C1 segment of cervical spinal cord (tissue), 14 donors: ENCODE measurements at regions not wholly inside any gene's neighbourhood (a gene's known extent, or its start where the extent isn't known, plus 50 kb on each side); places are given as distances from the start of the nearest gene placed in this dataset.

ENCODE experiments used
- DNase-seq, 14 donors: peaks; one replicate each; lab custom pipeline; 2025; lab: John Stamatoyannopoulos, UW

GRCh38 chr4:24169956-24170355 lies 280.1 kb upstream of the PPARGC1A start:
- DNase-seq = peak in 1 of 14 donors; percentile 43

GRCh38 chr4:24168658-24169057 lies 278.8 kb upstream of the PPARGC1A start:
- no peak for DNase-seq

- no peak for DNase-seq
Measured at GRCh38 chr4:24166501-24166900, 276.7 kb upstream of the PPARGC1A start.

GRCh38 chr4:24164797-24165196 lies 274.9 kb upstream of the PPARGC1A start:
- DNase-seq = no peak

GRCh38 chr4:24164054-24164693 lies 274.3 kb upstream of the PPARGC1A start:
- DNase-seq = no peak

GRCh38 chr4:24163314-24163713 lies 273.5 kb upstream of the PPARGC1A start:
- DNase-seq = no peak

- DNase-seq = no peak
Measured at GRCh38 chr4:24160358-24160757, 270.5 kb upstream of the PPARGC1A start.

- DNase-seq = no peak
Measured at GRCh38 chr4:24158031-24158430, 268.2 kb upstream of the PPARGC1A start.

GRCh38 chr4:24150034-24150433 lies 260.2 kb upstream of the PPARGC1A start:
- DNase-seq = no peak

- no peak for DNase-seq
Measured at GRCh38 chr4:24146127-24146526, 256.3 kb upstream of the PPARGC1A start.

- DNase-seq = no peak
Measured at GRCh38 chr4:24145591-24145990, 255.7 kb upstream of the PPARGC1A start.

- peak in 1 of 14 donors; percentile 8 for DNase-seq
Measured at GRCh38 chr4:24144381-24144780, 254.5 kb upstream of the PPARGC1A start.

- DNase-seq = peak in 2 of 14 donors; percentile 1 to 26
Measured at GRCh38 chr4:24143741-24144140, 253.9 kb upstream of the PPARGC1A start.

- no peak for DNase-seq
Measured at GRCh38 chr4:24141836-24142235, 252.0 kb upstream of the PPARGC1A start.

GRCh38 chr4:24140892-24141291 lies 251.0 kb upstream of the PPARGC1A start:
- DNase-seq = no peak

GRCh38 chr4:24137671-24138601 lies 248.1 kb upstream of the PPARGC1A start:
- no peak for DNase-seq

GRCh38 chr4:24131954-24132673 lies 242.3 kb upstream of the PPARGC1A start:
- DNase-seq = no peak

- DNase-seq = no peak
Measured at GRCh38 chr4:24130637-24131036, 240.8 kb upstream of the PPARGC1A start.

GRCh38 chr4:24126776-24127175 lies 236.9 kb upstream of the PPARGC1A start:
- DNase-seq = no peak

GRCh38 chr4:24121395-24122175 lies 231.7 kb upstream of the PPARGC1A start:
- DNase-seq = peak in 1 of 14 donors; percentile 18

GRCh38 chr4:24117975-24118374 lies 228.1 kb upstream of the PPARGC1A start:
- DNase-seq = peak in 1 of 14 donors; percentile 8
